IMR-90 (cell line): ENCODE measurements at regions not wholly inside any gene's neighbourhood (a gene's known extent, or its start where the extent isn't known, plus 50 kb on each side); places are given as distances from the start of the nearest gene placed in this dataset.

ENCODE experiments used
- MXI1 ChIP-seq: IDR thresholded peaks from 2 replicates; pipeline ENCODE4 v1.6.1; 2012; ENCODE audit warnings: low read depth, mild to moderate bottlenecking, low read length, moderate library complexity, borderline replicate concordance
- POLR2A ChIP-seq: IDR thresholded peaks from 2 replicates; pipeline ENCODE4 v1.6.1; 2012; ENCODE audit warnings: mild to moderate bottlenecking, low read depth, low read length
- RCOR1 ChIP-seq: IDR thresholded peaks from 2 replicates; pipeline ENCODE4 v1.6.1; 2012; ENCODE audit warnings: mild to moderate bottlenecking, low read length, improper control_type of control experiment; ENCODE audit not compliant: insufficient replicate concordance
- TF ChIP-seq, protein P1 (sequence below): conservative IDR thresholded peaks from 2 replicates; pipeline ENCODE4 v1.5.1; 2012; ENCODE audit warnings: mild to moderate bottlenecking, low read depth, low read length, improper control_type of control experiment
- TF ChIP-seq, protein P2 (sequence below): fragments of 150-350 bp; IDR thresholded peaks from 2 replicates; pipeline ENCODE4 v1.6.1; 2017; ENCODE audit warnings: mild to moderate bottlenecking, antibody characterized with exemption, low read length, low read depth

DNA sequence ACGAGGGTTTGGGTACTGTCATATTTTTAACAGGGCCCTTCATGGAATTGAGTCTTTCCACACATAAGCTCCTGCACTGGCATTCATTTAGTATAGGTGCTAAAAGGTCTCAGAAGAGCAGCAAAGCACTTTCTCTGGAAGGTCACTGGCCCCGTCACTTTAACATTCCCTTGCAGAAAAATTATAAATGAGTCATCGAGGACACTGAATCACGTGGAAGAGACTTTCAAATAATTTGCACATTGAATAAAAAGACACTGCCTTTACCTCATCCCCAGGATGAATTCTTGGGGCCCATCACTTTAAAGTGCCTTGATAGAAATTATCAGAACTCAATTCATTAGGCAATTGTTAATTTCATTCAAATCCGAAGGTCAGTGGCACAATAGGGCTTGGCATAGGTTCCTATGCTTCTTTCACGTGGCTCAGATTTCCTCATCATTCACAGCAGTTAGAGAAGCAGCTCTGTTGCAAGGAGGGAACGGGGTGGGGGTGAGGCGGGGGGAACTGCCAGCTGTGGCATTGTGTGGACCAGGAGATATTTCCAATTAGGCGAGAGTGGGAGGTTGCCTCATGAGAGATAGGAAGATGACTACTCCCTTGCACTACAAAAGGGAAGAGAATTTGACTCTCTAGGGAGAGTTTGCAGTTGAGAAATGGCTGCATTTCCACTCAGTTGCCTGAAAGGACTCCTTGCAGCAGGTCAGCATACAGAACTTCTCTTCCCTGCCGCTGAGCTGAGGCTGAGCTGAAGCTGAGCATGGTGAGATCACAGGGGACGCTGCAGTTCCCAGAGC lies 86.3 kb upstream of the NPAS2 start:
- TF ChIP-seq POLR2A (no peak), RCOR1 (no peak), MXI1 (no peak)
- TF ChIP-seq, protein P1, sequence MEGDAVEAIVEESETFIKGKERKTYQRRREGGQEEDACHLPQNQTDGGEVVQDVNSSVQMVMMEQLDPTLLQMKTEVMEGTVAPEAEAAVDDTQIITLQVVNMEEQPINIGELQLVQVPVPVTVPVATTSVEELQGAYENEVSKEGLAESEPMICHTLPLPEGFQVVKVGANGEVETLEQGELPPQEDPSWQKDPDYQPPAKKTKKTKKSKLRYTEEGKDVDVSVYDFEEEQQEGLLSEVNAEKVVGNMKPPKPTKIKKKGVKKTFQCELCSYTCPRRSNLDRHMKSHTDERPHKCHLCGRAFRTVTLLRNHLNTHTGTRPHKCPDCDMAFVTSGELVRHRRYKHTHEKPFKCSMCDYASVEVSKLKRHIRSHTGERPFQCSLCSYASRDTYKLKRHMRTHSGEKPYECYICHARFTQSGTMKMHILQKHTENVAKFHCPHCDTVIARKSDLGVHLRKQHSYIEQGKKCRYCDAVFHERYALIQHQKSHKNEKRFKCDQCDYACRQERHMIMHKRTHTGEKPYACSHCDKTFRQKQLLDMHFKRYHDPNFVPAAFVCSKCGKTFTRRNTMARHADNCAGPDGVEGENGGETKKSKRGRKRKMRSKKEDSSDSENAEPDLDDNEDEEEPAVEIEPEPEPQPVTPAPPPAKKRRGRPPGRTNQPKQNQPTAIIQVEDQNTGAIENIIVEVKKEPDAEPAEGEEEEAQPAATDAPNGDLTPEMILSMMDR = no peak
- TF ChIP-seq, protein P2, sequence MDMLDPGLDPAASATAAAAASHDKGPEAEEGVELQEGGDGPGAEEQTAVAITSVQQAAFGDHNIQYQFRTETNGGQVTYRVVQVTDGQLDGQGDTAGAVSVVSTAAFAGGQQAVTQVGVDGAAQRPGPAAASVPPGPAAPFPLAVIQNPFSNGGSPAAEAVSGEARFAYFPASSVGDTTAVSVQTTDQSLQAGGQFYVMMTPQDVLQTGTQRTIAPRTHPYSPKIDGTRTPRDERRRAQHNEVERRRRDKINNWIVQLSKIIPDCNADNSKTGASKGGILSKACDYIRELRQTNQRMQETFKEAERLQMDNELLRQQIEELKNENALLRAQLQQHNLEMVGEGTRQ = peak; percentile 45; the same call in 1 of the 2 replicates
